Smooth muscle cell (in vitro differentiated cells): ENCODE measurements at regions not wholly inside any gene's neighbourhood (a gene's known extent, or its start where the extent isn't known, plus 50 kb on each side); places are given as distances from the start of the nearest gene placed in this dataset.

ENCODE experiments used
- DNase-seq: peaks from one replicate; lab custom pipeline; 2025; ENCODE audit not compliant: unreplicated experiment; lab: John Stamatoyannopoulos, UW
- H2AFZ ChIP-seq: fragments of 200-600 bp; sonication (generic); 2 replicates; pipeline ENCODE4 v1.6.0; 2016; ENCODE audit warnings: antibody characterized with exemption, low read depth, mild to moderate bottlenecking
- H3F3A ChIP-seq: fragments of 200-600 bp; sonication (generic); 2 replicates; pipeline ENCODE4 v1.6.0; 2017; ENCODE audit warnings: antibody characterized with exemption, low read depth
- H3K27ac ChIP-seq: fragments of 200-600 bp; sonication (generic); 2 replicates; pipeline ENCODE4 v1.5.1; 2016; ENCODE audit warnings: low read depth, mild to moderate bottlenecking
- H3K27me3 ChIP-seq: fragments of 200-600 bp; sonication (generic); 2 replicates; pipeline ENCODE4 v1.6.1; 2016; ENCODE audit warnings: low read depth, mild to moderate bottlenecking
- H3K36me3 ChIP-seq: fragments of 200-600 bp; sonication (generic); 2 replicates; pipeline ENCODE4 v1.5.1; 2016; ENCODE audit warnings: low read depth
- H3K4me1 ChIP-seq: fragments of 200-600 bp; sonication (generic); 2 replicates; pipeline ENCODE4 v1.5.1; 2016; ENCODE audit warnings: low read depth
- H3K4me2 ChIP-seq: fragments of 200-600 bp; sonication (generic); 2 replicates; pipeline ENCODE4 v1.6.0; 2016; ENCODE audit warnings: mild to moderate bottlenecking
- H3K4me3 ChIP-seq: fragments of 200-600 bp; sonication (generic); 2 replicates; pipeline ENCODE4 v1.5.1; 2016; ENCODE audit warnings: mild to moderate bottlenecking
- H3K79me2 ChIP-seq: fragments of 200-600 bp; sonication (generic); 2 replicates; pipeline ENCODE4 v1.6.0; 2016; ENCODE audit warnings: low read depth, mild to moderate bottlenecking
- H3K9ac ChIP-seq: fragments of 200-600 bp; sonication (generic); 2 replicates; pipeline ENCODE4 v1.6.0; 2016; ENCODE audit warnings: low read depth
- H3K9me3 ChIP-seq: fragments of 200-600 bp; sonication (generic); replicated peaks from 2 replicates; pipeline ENCODE4 v1.5.1; 2016; ENCODE audit warnings: low read depth
- H4K20me1 ChIP-seq: fragments of 200-600 bp; sonication (generic); 2 replicates; pipeline ENCODE4 v1.6.0; 2016; ENCODE audit warnings: low read depth
- CTCF ChIP-seq: fragments of 200-600 bp; sonication (generic); IDR thresholded peaks from 2 replicates; pipeline ENCODE4 v1.5.1; 2017; ENCODE audit warnings: borderline replicate concordance, mild to moderate bottlenecking, antibody characterized with exemption; ENCODE audit not compliant: insufficient read depth, poor library complexity, severe bottlenecking
- WGBS: methylation state at CpG from one replicate; pipeline ENCODE4 v1.1.7; 2016; ENCODE audit warnings: low lambda C conversion rate; 5-methylcytosine and 5-hydroxymethylcytosine counted together

GRCh38 chr22:47587861-47588577 is 825.6 kb downstream of the TBC1D22A start:
- TF ChIP-seq CTCF: no peak
- Histone ChIP-seq H3K27ac (no peak overlapping the region), H3K4me2 (no peak overlapping the region), H3K4me1 (no peaks in the 10 kb centered on the region), H3F3A (no peaks in the 10 kb centered on the region), H4K20me1 (no peaks in the 10 kb centered on the region), H3K4me3 (no peak overlapping the region), H3K27me3 (no peaks in the 10 kb centered on the region), H3K9me3 (peaks cover 14% of the 10 kb centered on the region), H3K36me3 (no peaks in the 10 kb centered on the region), H2AFZ (no peak overlapping the region), H3K9ac (no peak overlapping the region), H3K79me2 (no peaks in the 10 kb centered on the region)
- DNase-seq: no peak
- WGBS: 67% methylated on average over 9 of the region's 9 CpGs

GRCh38 chr22:47587361-47587760 is 824.9 kb downstream of the TBC1D22A start:
- TF ChIP-seq CTCF: no peak
- no peaks in the 10 kb centered on the region for H3K4me1 ChIP-seq
- no peak overlapping the region for H3K9ac ChIP-seq
- no peaks in the 10 kb centered on the region for H3K79me2 ChIP-seq
- no peak overlapping the region for H3K4me3 ChIP-seq
- no peaks in the 10 kb centered on the region for H3F3A ChIP-seq
- no peak for DNase-seq
- no peak overlapping the region for H3K4me2 ChIP-seq
- H2AFZ ChIP-seq: no peak overlapping the region
- WGBS: 68% methylated on average over 7 of the region's 7 CpGs
- no peaks in the 10 kb centered on the region for H3K36me3 ChIP-seq
- H3K27ac ChIP-seq: no peak overlapping the region
- no peaks in the 10 kb centered on the region for H4K20me1 ChIP-seq
- no peaks in the 10 kb centered on the region for H3K27me3 ChIP-seq
- H3K9me3 ChIP-seq: peaks cover 14% of the 10 kb centered on the region

DNA sequence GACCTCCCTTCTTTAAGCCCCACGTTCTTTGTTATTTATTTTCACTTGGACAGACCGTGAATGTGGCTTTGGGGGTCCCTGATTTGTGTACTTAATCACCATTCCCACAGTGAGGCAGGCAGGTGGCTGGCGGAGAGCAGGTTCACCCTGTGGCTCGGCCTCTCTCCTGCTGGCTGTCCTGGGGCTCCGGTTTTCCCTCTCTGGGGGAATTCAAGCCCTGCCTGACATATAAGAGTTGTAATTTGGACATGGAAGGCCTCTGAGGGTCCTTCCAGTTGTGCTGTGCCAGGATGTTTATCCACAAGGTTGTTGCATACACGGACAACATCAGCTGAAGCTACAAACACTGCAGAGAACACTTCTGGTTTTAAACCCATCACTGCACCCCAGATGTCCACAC is 824.5 kb downstream of the TBC1D22A start:
- H3K9ac ChIP-seq: no peak overlapping the region
- no peak overlapping the region for H3K4me3 ChIP-seq
- H3K27ac ChIP-seq: no peak overlapping the region
- H3K9me3 ChIP-seq: peaks cover 14% of the 10 kb centered on the region
- H2AFZ ChIP-seq: no peak overlapping the region
- no peak for DNase-seq
- no peak overlapping the region for H3K4me2 ChIP-seq
- H3K36me3 ChIP-seq: no peaks in the 10 kb centered on the region
- no peaks in the 10 kb centered on the region for H3F3A ChIP-seq
- no peak for TF ChIP-seq CTCF
- no peaks in the 10 kb centered on the region for H4K20me1 ChIP-seq
- H3K79me2 ChIP-seq: no peaks in the 10 kb centered on the region
- no peaks in the 10 kb centered on the region for H3K4me1 ChIP-seq
- WGBS: 62% methylated on average over 6 of the region's 6 CpGs
- H3K27me3 ChIP-seq: no peaks in the 10 kb centered on the region

DNA sequence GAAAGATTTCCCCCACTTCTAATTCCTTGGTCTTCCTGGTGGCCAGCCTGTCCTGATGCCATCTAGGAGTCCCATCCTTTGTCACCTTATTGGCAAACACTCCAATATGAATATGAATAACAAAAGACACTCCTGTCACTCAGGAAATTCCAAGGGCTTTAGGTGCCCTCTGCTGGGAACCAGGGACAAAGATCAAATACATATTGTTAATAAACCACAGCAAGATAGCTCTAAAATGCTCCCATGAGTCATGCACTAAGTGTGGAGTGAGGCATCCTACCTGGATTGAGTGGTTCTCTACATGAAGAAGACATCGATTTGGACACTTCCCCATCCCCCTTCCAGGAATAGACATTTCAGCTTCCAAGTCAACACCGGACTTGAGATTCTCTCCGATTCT is 823.6 kb downstream of the TBC1D22A start:
- TF ChIP-seq CTCF: no peak
- Histone ChIP-seq H3K79me2 (no peaks in the 10 kb centered on the region), H3F3A (no peaks in the 10 kb centered on the region), H3K9me3 (peaks cover 14% of the 10 kb centered on the region), H3K4me3 (no peak overlapping the region), H3K4me1 (no peaks in the 10 kb centered on the region), H4K20me1 (no peaks in the 10 kb centered on the region), H3K4me2 (no peak overlapping the region), H3K9ac (no peak overlapping the region), H3K27me3 (no peaks in the 10 kb centered on the region), H3K27ac (no peak overlapping the region), H2AFZ (no peak overlapping the region), H3K36me3 (no peaks in the 10 kb centered on the region)
- WGBS: 84% methylated on average over 3 of the region's 3 CpGs
- DNase-seq: no peak
